ENCODE measurements at regions not wholly inside any gene's neighbourhood (a gene's known extent, or its start where the extent isn't known, plus 50 kb on each side); places are given as distances from the start of the nearest gene placed in this dataset.

DNA sequence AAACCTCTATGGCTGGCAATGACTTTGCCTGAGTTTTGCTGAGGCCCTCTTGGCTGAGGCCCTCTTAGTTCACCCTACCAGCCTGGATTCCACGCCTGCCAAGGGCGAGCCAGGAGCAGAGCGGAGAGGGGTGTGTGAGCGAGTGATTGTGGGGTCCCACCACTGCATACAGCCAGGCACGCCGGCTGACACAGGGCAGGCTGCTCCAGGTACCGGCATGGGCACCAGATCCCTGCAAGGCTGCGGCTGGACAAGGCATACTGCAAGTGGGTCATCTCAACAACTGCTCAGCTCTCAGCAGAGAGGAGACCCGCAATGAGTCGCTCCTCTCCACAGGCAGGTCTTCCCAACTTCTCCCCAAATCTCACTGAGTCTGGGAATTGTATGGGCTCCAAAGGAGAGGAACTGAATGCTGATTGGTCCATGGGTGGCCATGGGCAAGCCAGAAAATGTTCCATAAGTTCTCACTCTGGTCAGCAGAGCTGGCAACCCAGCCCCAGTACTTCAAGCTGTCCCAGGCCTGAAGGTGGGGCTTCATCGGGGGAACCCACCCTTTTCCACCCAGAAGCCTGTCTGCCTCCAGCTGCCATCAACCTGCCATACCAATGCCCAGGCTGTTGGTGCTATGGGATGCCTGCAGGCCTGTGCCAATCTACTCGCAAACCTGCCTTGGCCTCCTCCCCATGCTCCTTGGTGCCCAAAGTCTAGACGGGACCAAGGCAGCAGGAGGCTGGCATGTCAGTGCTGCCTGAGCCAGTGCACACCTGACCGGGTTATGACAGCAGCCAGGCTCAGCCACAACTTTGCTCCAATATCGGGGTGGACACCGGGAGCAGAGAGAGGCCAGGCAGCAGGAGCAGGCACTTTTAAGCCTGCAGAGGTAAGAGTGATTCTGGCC, 1273.6 kb upstream of the GBE1 start:
- no peaks in the 10 kb centered on the region for H3K36me3 ChIP-seq (ENCODE audit: control insufficient read depth in 1 of 2, insufficient read depth in 2 of 2, low read length in 2 of 2)
- H3K27me3 ChIP-seq (ENCODE audit: insufficient read depth, low read length), result no peaks in the 10 kb centered on the region
- H3K79me2 ChIP-seq (ENCODE audit: control insufficient read depth, insufficient read depth, low read length, poor library complexity), result no peaks in the 10 kb centered on the region
- no peak overlapping the region for H2AFZ ChIP-seq (ENCODE audit: insufficient read depth, low read length, poor library complexity)
- H3K4me3 ChIP-seq (ENCODE audit: low read depth, low read length), result no peak overlapping the region
- H4K8ac ChIP-seq (ENCODE audit: low read depth, low read length), result no peak overlapping the region
- H3K79me1 ChIP-seq (ENCODE audit: low read length), result no peaks in the 10 kb centered on the region
- H3K4me1 ChIP-seq (ENCODE audit: control insufficient read depth in 1 of 2, insufficient read depth in 2 of 2, low read length in 2 of 2), result no peaks in the 10 kb centered on the region
- no peak overlapping the region for H2AK5ac ChIP-seq (ENCODE audit: low read length)
- H3K4ac ChIP-seq (ENCODE audit: low read depth, low read length), result no peak overlapping the region
- peaks cover 4% of the 10 kb centered on the region for H3K9me3 ChIP-seq (ENCODE audit: insufficient read depth, low read depth, low read length)
- WGBS (ENCODE audit: extremely low coverage, insufficient coverage, insufficient read length), result no CpG with 5 or more reads among the region's 16 CpGs
- no peak overlapping the region for H3K27ac ChIP-seq (ENCODE audit: low read depth, low read length)
- no peak overlapping the region for H4K91ac ChIP-seq (ENCODE audit: low read depth, low read length)
- DNase-seq, result no peak
- no peak overlapping the region for H2BK5ac ChIP-seq (ENCODE audit: low read depth, low read length, poor library complexity)
- no peak overlapping the region for H4K12ac ChIP-seq (ENCODE audit: low read depth, low read length)
- H3K14ac ChIP-seq (ENCODE audit: low read length), result no peak overlapping the region
- H3K23ac ChIP-seq (ENCODE audit: low read length), result no peak overlapping the region
- H2BK12ac ChIP-seq (ENCODE audit: low read length), result no peak overlapping the region
- no peak overlapping the region for H3K9ac ChIP-seq (ENCODE audit: low read length)
- no peak overlapping the region for H3K18ac ChIP-seq (ENCODE audit: low read length)
- no peak overlapping the region for H2BK120ac ChIP-seq (ENCODE audit: insufficient read depth, low read length, poor library complexity)
- H3K4me2 ChIP-seq (ENCODE audit: low read length), result no peak overlapping the region

DNA sequence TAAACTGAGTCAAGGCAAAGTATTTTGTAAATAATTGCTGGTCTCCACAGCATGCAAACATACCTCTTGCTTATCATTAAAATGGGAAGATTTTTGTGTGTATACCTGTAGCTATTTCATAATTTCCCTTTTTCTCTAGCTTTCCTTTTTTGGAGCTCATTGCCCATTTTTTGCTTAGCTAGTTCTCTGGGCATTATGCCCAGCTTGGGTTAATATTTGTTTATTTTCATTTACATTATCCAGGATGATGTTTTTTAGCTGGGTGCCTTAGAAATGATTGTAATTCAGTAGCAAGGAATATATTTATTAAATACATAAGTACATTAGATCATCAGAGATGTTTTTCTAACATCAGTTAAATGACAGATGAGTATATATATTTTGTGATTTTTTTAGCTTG, 1271.7 kb upstream of the GBE1 start:
- no peak overlapping the region for H3K4me2 ChIP-seq (ENCODE audit: low read length)
- no peak overlapping the region for H3K9ac ChIP-seq (ENCODE audit: low read length)
- DNase-seq, result no peak
- no peaks in the 10 kb centered on the region for H3K27me3 ChIP-seq (ENCODE audit: insufficient read depth, low read length)
- H2AFZ ChIP-seq (ENCODE audit: insufficient read depth, low read length, poor library complexity), result no peak overlapping the region
- no peak overlapping the region for H2BK12ac ChIP-seq (ENCODE audit: low read length)
- H3K79me1 ChIP-seq (ENCODE audit: low read length), result no peaks in the 10 kb centered on the region
- no peak overlapping the region for H3K27ac ChIP-seq (ENCODE audit: low read depth, low read length)
- H3K4ac ChIP-seq (ENCODE audit: low read depth, low read length), result no peak overlapping the region
- no peak overlapping the region for H3K4me3 ChIP-seq (ENCODE audit: low read depth, low read length)
- H2BK120ac ChIP-seq (ENCODE audit: insufficient read depth, low read length, poor library complexity), result no peak overlapping the region
- peaks cover 4% of the 10 kb centered on the region for H3K9me3 ChIP-seq (ENCODE audit: insufficient read depth, low read depth, low read length)
- no peak overlapping the region for H4K91ac ChIP-seq (ENCODE audit: low read depth, low read length)
- H3K14ac ChIP-seq (ENCODE audit: low read length), result no peak overlapping the region
- no peaks in the 10 kb centered on the region for H3K4me1 ChIP-seq (ENCODE audit: control insufficient read depth in 1 of 2, insufficient read depth in 2 of 2, low read length in 2 of 2)
- H4K8ac ChIP-seq (ENCODE audit: low read depth, low read length), result no peak overlapping the region
- no peaks in the 10 kb centered on the region for H3K36me3 ChIP-seq (ENCODE audit: control insufficient read depth in 1 of 2, insufficient read depth in 2 of 2, low read length in 2 of 2)
- H2BK5ac ChIP-seq (ENCODE audit: low read depth, low read length, poor library complexity), result no peak overlapping the region
- no peak overlapping the region for H2AK5ac ChIP-seq (ENCODE audit: low read length)
- no peaks in the 10 kb centered on the region for H3K79me2 ChIP-seq (ENCODE audit: control insufficient read depth, insufficient read depth, low read length, poor library complexity)
- H3K18ac ChIP-seq (ENCODE audit: low read length), result no peak overlapping the region
- H4K12ac ChIP-seq (ENCODE audit: low read depth, low read length), result no peak overlapping the region
- no peak overlapping the region for H3K23ac ChIP-seq (ENCODE audit: low read length)

DNA sequence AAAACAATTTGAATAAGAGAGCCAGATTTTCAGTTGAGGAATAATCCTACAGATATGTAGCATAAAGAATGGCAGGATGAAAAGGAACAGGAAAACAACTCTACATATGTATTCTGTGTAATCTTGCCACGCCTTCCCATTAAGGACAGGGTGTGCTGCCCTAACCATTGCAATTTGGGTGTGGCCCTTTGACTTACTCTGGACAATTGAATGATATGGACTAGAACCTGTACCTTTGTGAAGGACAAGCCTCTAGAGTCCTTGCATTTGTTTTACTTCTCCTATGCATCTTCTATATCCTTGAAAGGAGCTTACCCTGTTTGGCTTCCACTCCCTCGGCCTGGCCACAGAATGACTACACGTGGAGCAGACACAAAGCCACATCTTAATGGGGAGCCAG, 1261.6 kb upstream of the GBE1 start:
- H2BK12ac ChIP-seq (ENCODE audit: low read length), result no peak overlapping the region
- H3K4me3 ChIP-seq (ENCODE audit: low read depth, low read length), result no peak overlapping the region
- H4K12ac ChIP-seq (ENCODE audit: low read depth, low read length), result no peak overlapping the region
- H3K79me2 ChIP-seq (ENCODE audit: control insufficient read depth, insufficient read depth, low read length, poor library complexity), result no peaks in the 10 kb centered on the region
- no peak for DNase-seq
- H3K4me1 ChIP-seq (ENCODE audit: control insufficient read depth in 1 of 2, insufficient read depth in 2 of 2, low read length in 2 of 2), result no peaks in the 10 kb centered on the region
- H4K91ac ChIP-seq (ENCODE audit: low read depth, low read length), result no peak overlapping the region
- no peak overlapping the region for H4K8ac ChIP-seq (ENCODE audit: low read depth, low read length)
- H3K27ac ChIP-seq (ENCODE audit: low read depth, low read length), result no peak overlapping the region
- no peak overlapping the region for H3K4ac ChIP-seq (ENCODE audit: low read depth, low read length)
- H3K23ac ChIP-seq (ENCODE audit: low read length), result no peak overlapping the region
- WGBS (ENCODE audit: extremely low coverage, insufficient coverage, insufficient read length), result no CpG with 5 or more reads among the region's 3 CpGs
- H2BK120ac ChIP-seq (ENCODE audit: insufficient read depth, low read length, poor library complexity), result no peak overlapping the region
- no peaks in the 10 kb centered on the region for H3K9me3 ChIP-seq (ENCODE audit: insufficient read depth, low read depth, low read length)
- H3K14ac ChIP-seq (ENCODE audit: low read length), result no peak overlapping the region
- H3K18ac ChIP-seq (ENCODE audit: low read length), result no peak overlapping the region
- no peaks in the 10 kb centered on the region for H3K27me3 ChIP-seq (ENCODE audit: insufficient read depth, low read length)
- H3K36me3 ChIP-seq (ENCODE audit: control insufficient read depth in 1 of 2, insufficient read depth in 2 of 2, low read length in 2 of 2), result no peaks in the 10 kb centered on the region
- H3K9ac ChIP-seq (ENCODE audit: low read length), result no peak overlapping the region
- no peak overlapping the region for H3K4me2 ChIP-seq (ENCODE audit: low read length)
- H2BK5ac ChIP-seq (ENCODE audit: low read depth, low read length, poor library complexity), result no peak overlapping the region
- H3K79me1 ChIP-seq (ENCODE audit: low read length), result no peaks in the 10 kb centered on the region
- no peak overlapping the region for H2AK5ac ChIP-seq (ENCODE audit: low read length)
- no peak overlapping the region for H2AFZ ChIP-seq (ENCODE audit: insufficient read depth, low read length, poor library complexity)

DNA sequence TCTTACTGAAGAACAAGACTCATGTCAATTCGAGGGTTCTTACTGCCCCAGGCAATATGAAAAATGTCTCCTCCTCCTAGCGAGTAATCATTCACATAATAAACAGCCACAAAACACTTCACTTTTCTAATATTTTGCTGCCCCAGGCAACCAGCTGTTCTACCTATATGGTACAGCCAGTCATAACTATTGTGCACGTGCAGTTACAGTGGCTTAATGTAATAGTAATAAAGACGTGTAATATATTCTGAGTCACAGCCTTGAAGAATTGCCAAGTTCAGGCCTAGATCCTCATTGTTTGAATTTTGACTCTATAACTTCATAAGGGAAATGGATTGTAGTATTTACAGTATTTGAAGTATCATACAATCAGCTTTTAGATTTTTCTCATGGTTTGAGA, 1250.0 kb upstream of the GBE1 start:
- Histone ChIP-seq H4K8ac (ENCODE audit: low read depth, low read length) (no peak overlapping the region), H3K79me2 (ENCODE audit: control insufficient read depth, insufficient read depth, low read length, poor library complexity) (no peaks in the 10 kb centered on the region), H3K27me3 (ENCODE audit: insufficient read depth, low read length) (no peaks in the 10 kb centered on the region), H3K79me1 (ENCODE audit: low read length) (no peaks in the 10 kb centered on the region), H4K12ac (ENCODE audit: low read depth, low read length) (no peak overlapping the region), H2BK5ac (ENCODE audit: low read depth, low read length, poor library complexity) (no peak overlapping the region), H3K23ac (ENCODE audit: low read length) (no peak overlapping the region), H3K4me1 (ENCODE audit: control insufficient read depth in 1 of 2, insufficient read depth in 2 of 2, low read length in 2 of 2) (no peaks in the 10 kb centered on the region), H3K36me3 (ENCODE audit: control insufficient read depth in 1 of 2, insufficient read depth in 2 of 2, low read length in 2 of 2) (no peaks in the 10 kb centered on the region), H3K4me3 (ENCODE audit: low read depth, low read length) (no peak overlapping the region), H2AK5ac (ENCODE audit: low read length) (no peak overlapping the region), H3K9ac (ENCODE audit: low read length) (no peak overlapping the region), H4K91ac (ENCODE audit: low read depth, low read length) (no peak overlapping the region), H3K18ac (ENCODE audit: low read length) (no peak overlapping the region), H2AFZ (ENCODE audit: insufficient read depth, low read length, poor library complexity) (no peak overlapping the region), H3K9me3 (ENCODE audit: insufficient read depth, low read depth, low read length) (no peaks in the 10 kb centered on the region), H2BK12ac (ENCODE audit: low read length) (no peak overlapping the region), H2BK120ac (ENCODE audit: insufficient read depth, low read length, poor library complexity) (no peak overlapping the region), H3K27ac (ENCODE audit: low read depth, low read length) (no peak overlapping the region), H3K4ac (ENCODE audit: low read depth, low read length) (no peak overlapping the region), H3K4me2 (ENCODE audit: low read length) (no peak overlapping the region), H3K14ac (ENCODE audit: low read length) (no peak overlapping the region)
- no peak for DNase-seq
- no CpG with 5 or more reads among the region's 4 CpGs for WGBS (ENCODE audit: extremely low coverage, insufficient coverage, insufficient read length)

Data from trophoblast cell (in vitro differentiated cells and primary cell).